ENCODE measurements at regions not wholly inside any gene's neighbourhood (a gene's known extent, or its start where the extent isn't known, plus 50 kb on each side); places are given as distances from the start of the nearest gene placed in this dataset.

DNA sequence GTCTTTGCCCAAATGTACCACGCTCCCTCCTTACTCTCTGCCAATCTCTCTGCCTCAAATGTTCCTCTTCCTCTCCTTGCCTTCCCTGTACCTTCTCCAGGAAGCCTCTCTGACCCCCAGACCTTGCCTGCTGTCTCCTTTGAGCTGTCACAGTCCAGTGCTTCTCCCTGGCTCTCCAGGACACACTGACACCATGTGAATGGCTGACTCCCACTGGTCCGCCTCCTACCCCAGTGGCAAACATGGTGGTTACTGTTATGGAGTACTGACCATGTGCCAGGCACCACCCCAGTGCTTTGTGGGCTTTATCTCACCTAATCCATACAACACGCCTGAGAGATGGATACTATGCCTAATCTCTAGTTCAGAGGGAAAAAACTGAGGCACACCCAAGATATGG is 141.9 kb downstream of the TPRA1 start:
- TF ChIP-seq, protein P1, sequence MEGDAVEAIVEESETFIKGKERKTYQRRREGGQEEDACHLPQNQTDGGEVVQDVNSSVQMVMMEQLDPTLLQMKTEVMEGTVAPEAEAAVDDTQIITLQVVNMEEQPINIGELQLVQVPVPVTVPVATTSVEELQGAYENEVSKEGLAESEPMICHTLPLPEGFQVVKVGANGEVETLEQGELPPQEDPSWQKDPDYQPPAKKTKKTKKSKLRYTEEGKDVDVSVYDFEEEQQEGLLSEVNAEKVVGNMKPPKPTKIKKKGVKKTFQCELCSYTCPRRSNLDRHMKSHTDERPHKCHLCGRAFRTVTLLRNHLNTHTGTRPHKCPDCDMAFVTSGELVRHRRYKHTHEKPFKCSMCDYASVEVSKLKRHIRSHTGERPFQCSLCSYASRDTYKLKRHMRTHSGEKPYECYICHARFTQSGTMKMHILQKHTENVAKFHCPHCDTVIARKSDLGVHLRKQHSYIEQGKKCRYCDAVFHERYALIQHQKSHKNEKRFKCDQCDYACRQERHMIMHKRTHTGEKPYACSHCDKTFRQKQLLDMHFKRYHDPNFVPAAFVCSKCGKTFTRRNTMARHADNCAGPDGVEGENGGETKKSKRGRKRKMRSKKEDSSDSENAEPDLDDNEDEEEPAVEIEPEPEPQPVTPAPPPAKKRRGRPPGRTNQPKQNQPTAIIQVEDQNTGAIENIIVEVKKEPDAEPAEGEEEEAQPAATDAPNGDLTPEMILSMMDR (IDR thresholded peaks at IDR 0.05): no peak
- no peak for TF ChIP-seq POLR2AphosphoS5 (IDR thresholded peaks at IDR 0.05)

Measured in breast epithelium (tissue), 3 donors.